Thyroid gland (tissue), 4 donors: ENCODE measurements at regions not wholly inside any gene's neighbourhood (a gene's known extent, or its start where the extent isn't known, plus 50 kb on each side); places are given as distances from the start of the nearest gene placed in this dataset.

ENCODE experiments used
- CTCF ChIP-seq, 6 experiments: fragments of 200-600 bp in 3 of 6; fragments of 450-650 bp in 3 of 6; sonication (generic) in 3 of 6; IDR thresholded peaks; one replicate each; pipeline ENCODE4 v1.5.1; 2016 to 2019; ENCODE audit warnings: antibody characterized with exemption in 6 of 6, mild to moderate bottlenecking in 2 of 6, inconsistent platforms in 1 of 6, moderate library complexity in 1 of 6
- POLR2A ChIP-seq, 2 donors: fragments of 450-650 bp; IDR thresholded peaks; one replicate each; pipeline ENCODE4 v1.6.1; 2017; ENCODE audit warnings: antibody characterized with exemption in 2 of 2, mild to moderate bottlenecking in 2 of 2, moderate library complexity in 1 of 2

- TF ChIP-seq CTCF (IDR thresholded peaks at IDR 0.05), result no peak
- no peak for TF ChIP-seq POLR2A (IDR thresholded peaks at IDR 0.05)
Observed at GRCh38 chr2:21787941-21788340, 664.2 kb downstream of the TDRD15 start.
